GM21825 (cell line): ENCODE measurements at regions not wholly inside any gene's neighbourhood (a gene's known extent, or its start where the extent isn't known, plus 50 kb on each side); places are given as distances from the start of the nearest gene placed in this dataset.

Experiments used
- ATAC-seq: cut with Tn5 transposase; IDR thresholded peaks from one replicate; pipeline ENCODE4 v1.9.1; 2021; ENCODE audit warnings: mild to moderate bottlenecking, moderate library complexity; ENCODE audit not compliant: unreplicated experiment

DNA sequence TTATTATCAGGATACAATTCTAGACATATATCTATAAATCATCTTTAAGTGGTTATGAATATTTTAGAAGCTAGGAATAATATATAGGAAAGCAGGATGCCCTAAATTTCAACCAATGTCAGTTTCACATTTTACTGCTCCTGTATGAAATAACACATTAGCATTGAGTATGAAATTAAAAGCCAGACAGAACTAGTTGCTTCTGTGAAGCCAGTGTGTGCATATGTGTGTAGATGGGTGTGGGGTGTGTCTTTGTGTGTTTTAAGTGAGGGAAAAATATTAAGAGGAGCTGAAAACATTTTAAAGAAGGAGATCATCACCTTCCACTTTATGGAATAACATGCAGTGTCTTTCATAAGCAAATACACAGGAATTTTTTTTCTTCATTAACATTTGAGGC lies 271.4 kb upstream of the RORA start:
- no peak for ATAC-seq

GRCh38 chr15:61499376-61499775 lies 270.3 kb upstream of the RORA start:
- no peak for ATAC-seq

DNA sequence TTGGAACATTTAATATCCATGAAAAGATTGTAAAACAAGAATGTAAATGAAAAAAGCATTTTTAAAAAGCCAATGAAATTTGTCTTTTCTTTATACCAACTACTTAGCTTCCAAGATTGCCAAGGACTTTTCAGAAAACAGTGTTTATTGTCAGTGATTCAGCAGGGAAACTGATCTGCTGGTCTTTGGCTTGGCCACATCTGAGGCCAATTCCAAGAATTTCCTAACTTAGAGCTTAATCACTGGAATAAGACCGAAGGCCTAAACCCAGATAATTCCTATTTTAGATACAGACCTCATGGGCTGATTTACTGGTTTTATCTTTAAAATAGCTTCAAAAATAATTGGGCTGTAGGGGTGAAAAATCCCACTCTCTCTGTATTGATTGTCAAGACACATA lies 260.5 kb upstream of the RORA start:
- ATAC-seq, result no peak

- no peak for ATAC-seq
Measured at GRCh38 chr15:61483599-61483998, 254.5 kb upstream of the RORA start.

- no peak for ATAC-seq
Measured at GRCh38 chr15:61481886-61482285, 252.8 kb upstream of the RORA start.

GRCh38 chr15:61480863-61481262 lies 251.8 kb upstream of the RORA start:
- ATAC-seq, result no peak

GRCh38 chr15:61480295-61480694 lies 251.2 kb upstream of the RORA start:
- ATAC-seq, result no peak

DNA sequence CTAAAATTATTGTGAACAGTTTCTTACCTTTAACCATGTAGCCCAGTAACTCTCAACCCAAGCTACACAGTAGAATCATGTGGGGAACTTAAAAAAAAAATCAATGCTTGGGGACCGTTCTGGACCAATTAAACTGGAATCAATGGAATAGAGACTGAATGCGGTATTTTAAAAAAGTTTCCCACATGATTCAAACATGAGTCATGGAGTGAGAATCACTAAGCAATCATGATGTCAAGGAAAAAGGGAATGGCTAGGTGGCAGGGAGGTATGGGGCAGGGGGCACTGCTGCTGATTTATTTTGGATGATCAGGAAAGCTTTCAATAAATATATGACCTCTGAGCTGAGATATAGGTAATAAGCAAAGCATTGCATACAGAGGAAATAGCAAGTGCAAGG lies 250.5 kb upstream of the RORA start:
- ATAC-seq, result no peak

DNA sequence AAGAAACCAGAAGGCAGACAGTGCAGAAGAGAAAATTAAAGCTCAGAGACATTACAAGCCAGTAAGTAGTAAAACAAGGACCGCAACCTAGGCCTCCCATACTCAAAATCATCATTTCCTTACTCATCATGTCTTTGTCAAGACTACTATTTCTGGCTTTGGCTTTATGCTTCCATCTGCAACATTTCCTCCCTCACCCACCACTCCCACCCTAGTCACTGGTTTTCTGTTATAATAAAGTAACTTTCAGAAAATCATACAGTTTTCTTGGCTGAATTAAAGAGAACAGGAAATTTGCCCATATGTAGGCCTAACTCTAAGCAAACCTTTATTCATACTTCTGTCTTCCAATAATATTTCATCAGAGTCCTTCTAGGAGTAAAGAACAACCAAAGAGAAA lies 247.6 kb upstream of the RORA start:
- no peak for ATAC-seq

GRCh38 chr15:61474796-61475195 lies 245.7 kb upstream of the RORA start:
- no peak for ATAC-seq

DNA sequence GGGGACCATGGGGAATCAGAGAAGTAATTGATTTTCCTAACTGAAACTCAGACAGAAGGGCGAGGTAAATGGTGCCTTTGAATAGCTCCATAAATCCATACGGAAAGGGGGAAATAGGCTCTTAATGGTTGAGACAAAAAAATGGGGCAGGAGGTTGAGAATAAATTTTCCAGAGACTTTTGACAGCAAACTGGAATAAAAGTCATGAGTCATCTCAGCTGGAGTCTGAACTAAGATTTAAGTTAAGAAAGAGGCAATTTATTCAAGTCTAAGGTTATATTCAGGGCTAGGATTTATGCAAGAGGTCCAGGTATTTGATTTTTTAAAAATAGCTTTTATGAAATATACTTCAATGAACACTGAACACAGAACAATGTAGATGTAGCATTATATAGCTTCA lies 238.7 kb upstream of the RORA start:
- no peak for ATAC-seq

DNA sequence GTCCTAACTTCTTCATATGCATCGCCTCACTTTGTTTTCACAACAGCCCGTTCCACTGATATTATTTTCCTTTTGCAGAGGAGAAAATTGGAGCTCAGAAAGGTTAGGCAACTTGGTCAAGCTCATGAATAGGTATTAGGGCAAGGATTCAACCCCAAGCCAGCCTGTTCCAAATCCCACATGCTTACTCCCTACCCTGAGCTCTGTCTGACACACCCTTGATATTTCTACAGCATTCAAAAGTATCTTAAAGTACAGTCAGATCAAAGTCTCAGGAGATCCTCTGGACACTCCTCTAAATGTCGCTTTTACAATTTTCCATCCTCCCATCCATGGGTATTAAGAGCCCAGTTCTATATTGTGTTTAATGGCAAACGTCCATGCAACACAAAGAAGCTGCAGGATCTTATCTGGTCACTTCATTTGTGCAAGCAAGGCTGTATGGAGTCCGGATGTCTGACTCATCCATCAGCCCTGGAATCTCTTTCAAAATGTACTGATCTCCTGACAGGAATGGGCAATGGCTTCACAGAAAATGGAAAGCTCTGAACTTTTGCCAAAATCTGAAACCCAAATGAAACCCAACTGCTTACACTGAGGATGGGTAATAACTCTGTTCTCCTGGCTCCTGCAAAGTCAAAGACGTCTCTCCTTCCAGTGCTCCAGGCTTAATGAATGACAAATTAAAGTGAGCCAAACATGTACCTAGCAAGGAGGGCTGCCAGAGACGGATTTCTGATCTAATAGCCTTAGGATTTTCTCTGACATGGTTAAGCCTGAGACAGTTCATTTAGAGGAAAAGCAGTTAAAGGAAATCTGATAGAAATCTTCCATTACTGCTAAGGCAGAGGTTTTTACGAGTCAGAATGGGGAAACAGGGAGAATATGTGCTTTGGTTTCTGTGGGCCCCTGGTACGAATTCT lies 230.9 kb upstream of the RORA start:
- ATAC-seq, result no peak

DNA sequence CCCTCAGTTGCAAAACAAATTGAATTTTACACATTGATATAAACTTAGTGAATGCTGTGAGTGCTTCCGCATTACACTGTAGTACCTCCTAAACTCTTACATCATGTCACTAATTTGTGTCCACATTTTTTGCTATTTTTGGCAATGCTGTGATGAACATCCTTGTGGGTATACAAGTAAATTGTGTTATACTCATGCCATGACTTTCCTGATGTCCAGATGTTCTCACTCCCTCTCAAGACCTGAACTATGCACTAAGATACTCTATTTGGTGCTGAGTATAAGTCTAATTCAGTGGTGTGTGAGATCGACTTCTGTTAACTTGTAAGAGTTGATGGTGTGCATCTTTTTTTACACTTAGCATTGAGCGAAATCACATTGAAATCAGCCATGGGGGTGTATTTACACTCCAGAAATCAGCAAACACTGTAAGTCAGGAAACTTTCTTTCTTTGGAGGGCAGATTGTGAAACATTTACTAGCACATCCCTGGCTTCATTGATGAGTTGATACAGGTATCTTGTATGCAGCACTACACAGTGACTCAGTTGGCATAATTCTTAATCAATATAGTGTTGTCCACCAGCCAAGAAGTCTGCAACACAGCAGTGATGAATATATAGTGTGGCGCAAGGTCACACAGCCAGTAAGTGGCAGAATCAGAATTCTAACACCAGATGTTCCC lies 228.1 kb upstream of the RORA start:
- no peak for ATAC-seq

DNA sequence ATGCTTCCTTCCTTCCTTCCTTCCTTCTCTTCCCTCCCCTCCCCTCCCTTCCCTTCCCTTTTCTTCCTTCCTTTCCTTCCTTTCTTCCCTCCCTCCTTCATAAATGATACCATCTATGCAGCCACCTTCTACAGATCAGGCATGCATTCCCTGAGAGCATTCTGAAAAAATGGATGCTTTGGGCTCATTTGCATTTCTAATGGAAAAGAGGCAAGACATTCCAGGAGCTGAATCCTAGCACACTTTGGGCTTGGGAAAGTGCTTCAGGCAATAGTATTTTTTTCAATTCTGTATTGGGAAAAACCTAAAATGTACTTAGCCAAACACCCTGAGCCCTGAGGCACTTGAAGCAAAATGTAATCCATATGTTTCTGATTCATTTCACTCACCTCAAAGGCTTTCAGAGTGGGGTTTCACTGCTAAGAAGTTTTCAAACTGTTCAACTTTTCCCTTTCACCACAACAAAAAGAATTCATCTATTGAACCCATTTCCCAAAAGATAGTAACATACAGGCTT lies 220.1 kb upstream of the RORA start:
- no peak for ATAC-seq

GRCh38 chr15:61447981-61448380 lies 218.9 kb upstream of the RORA start:
- no peak for ATAC-seq

- ATAC-seq, result no peak
Measured at GRCh38 chr15:61444585-61444984, 215.5 kb upstream of the RORA start.

- no peak for ATAC-seq
Measured at GRCh38 chr15:61442821-61443220, 213.7 kb upstream of the RORA start.

DNA sequence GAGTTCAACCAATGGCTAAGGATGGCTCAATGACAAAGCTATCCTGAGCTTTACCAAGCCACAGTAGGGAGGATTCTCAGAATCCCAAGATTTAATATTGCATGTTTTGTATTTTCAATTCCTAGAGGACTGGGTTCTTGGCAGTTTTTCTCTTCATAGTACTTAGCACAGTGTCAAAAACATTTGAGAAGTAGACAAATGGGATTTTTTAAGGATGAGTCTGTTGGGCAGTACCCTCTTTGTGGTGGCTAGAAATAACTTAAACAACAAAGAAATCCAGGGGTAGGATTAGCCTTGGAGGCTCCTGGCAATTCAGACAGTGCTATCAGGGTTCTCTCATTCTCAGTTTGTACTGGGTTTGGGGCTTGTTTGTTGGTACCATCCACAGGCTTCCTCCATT lies 212.8 kb upstream of the RORA start:
- ATAC-seq, result no peak

DNA sequence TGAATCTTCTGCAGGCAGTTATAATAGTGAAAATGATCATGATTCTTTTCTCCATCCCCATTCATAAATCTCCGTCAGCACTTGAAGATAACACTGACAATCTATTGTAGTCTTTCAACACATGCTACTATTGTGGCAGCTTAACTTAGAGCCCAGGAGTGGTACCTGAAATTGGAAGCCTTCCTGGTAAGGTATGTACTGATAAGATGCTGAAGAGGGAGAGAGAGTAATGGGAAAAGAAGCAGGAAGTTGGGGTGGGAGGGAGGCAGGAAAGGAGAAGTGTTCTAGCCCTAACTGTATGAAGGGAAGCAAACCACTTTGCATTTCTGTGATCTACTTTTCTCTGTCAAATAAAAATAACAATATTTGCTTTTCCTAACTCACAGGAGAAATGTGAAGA lies 197.4 kb upstream of the RORA start:
- no peak for ATAC-seq

GRCh38 chr15:61425934-61426333 lies 196.8 kb upstream of the RORA start:
- ATAC-seq, result no peak

DNA sequence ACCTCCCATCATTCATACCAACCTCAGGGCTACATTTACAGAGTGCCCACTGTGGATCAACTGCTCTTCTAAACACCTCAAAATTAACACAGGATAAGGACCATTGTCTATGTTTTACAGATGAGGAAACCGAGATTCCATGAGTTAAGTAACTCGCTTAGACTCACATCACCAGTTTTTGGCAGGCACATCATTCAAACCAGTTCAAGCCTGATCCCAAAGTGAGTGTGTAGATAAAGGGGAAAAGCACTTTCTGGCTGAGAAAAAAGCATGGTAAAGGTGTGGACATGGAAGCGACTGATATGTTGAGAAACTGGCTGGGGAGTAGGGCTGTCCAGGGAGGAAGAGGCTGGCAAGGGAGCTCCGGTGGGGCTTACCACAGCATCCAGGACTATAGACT lies 193.7 kb upstream of the RORA start:
- no peak for ATAC-seq

DNA sequence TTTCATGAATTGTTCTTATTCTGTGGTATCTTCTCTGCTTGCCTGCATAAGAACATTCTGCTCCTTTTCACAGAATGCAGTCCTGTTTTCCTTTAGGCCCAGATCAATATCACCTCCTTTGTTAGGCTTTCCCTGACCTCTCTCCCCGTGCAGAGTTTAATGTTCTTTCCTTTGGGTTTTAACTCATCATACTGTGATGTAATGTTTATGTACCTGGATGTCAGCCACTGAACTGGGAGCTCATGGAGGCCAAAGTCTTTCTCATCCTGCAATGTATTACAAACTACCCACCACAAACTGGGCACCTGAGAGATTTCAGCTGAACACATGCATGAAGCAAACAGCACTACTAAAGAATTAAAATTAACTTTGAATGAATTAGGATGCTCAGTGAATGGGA lies 192.8 kb upstream of the RORA start:
- no peak for ATAC-seq
